ENCODE measurements at regions not wholly inside any gene's neighbourhood (a gene's known extent, or its start where the extent isn't known, plus 50 kb on each side); places are given as distances from the start of the nearest gene placed in this dataset.

- intact Hi-C loops (cut with DNase I) = loop anchor here (10.0 kb wide), 1 partner anchor 1338 kb away; no protein-coding TSS in a partner anchor
- no peak for DNase-seq (ENCODE audit: low spot score)
- TF ChIP-seq POLR2AphosphoS5 (IDR thresholded peaks at IDR 0.05) (no peak), POLR2A (IDR thresholded peaks at IDR 0.05) (no peak), CTCF (IDR thresholded peaks at IDR 0.05) (no peak)
- Histone ChIP-seq H3K27me3 (replicated peaks; ENCODE audit: insufficient read depth) (no peaks in the 10 kb centered on the region), H3K4me3 (no peak overlapping the region), H3K36me3 (no peaks in the 10 kb centered on the region), H3K27ac (no peak overlapping the region), H3K9me3 (no peaks in the 10 kb centered on the region), H3K4me1 (replicated peaks) (no peaks in the 10 kb centered on the region)
- 51% methylated on average over 4 of the region's 4 CpGs for WGBS
Measured at GRCh38 chr5:117456866-117457470, 882.3 kb upstream of the SEMA6A start.

GRCh38 chr5:117455236-117456233, 880.9 kb upstream of the SEMA6A start:
- intact Hi-C loops (cut with DNase I) = loop anchor here (10.0 kb wide), 1 partner anchor 1339 kb away; no protein-coding TSS in a partner anchor
- Histone ChIP-seq H3K27me3 (replicated peaks; ENCODE audit: insufficient read depth) (no peaks in the 10 kb centered on the region), H3K27ac (no peak overlapping the region), H3K4me1 (replicated peaks) (no peaks in the 10 kb centered on the region), H3K9me3 (no peaks in the 10 kb centered on the region), H3K4me3 (peak overlapping the region in 1 of 2 donors; percentile 11), H3K36me3 (no peaks in the 10 kb centered on the region)
- 75% methylated on average over 21 of the region's 21 CpGs for WGBS
- peak in 1 of 4 experiments; percentile 7 for TF ChIP-seq CTCF (IDR thresholded peaks at IDR 0.05)
- TF ChIP-seq POLR2AphosphoS5 (IDR thresholded peaks at IDR 0.05) = no peak
- DNase-seq (ENCODE audit: low spot score) = no peak

GRCh38 chr5:117454716-117455212, 880.1 kb upstream of the SEMA6A start:
- no peaks in the 10 kb centered on the region for H3K36me3 ChIP-seq
- DNase-seq (ENCODE audit: low spot score) = peak; percentile 25
- TF ChIP-seq POLR2AphosphoS5 (IDR thresholded peaks at IDR 0.05) (no peak), CTCF (IDR thresholded peaks at IDR 0.05) (peak; percentile 51 to 80 (median 72))
- no peaks in the 10 kb centered on the region for H3K27me3 ChIP-seq (replicated peaks; ENCODE audit: insufficient read depth)
- WGBS = 50% methylated on average over 13 of the region's 13 CpGs
- intact Hi-C loops (cut with DNase I) = loop anchor here (10.0 kb wide), 1 partner anchor 1340 kb away; no protein-coding TSS in a partner anchor
- no peaks in the 10 kb centered on the region for H3K9me3 ChIP-seq
- H3K27ac ChIP-seq = no peak overlapping the region
- H3K4me3 ChIP-seq = peak overlapping the region in 1 of 2 donors; percentile 11
- H3K4me1 ChIP-seq (replicated peaks) = no peaks in the 10 kb centered on the region

GRCh38 chr5:117436846-117437245, 862.2 kb upstream of the SEMA6A start:
- Histone ChIP-seq H3K4me3 (no peak overlapping the region), H3K27ac (no peak overlapping the region), H3K27me3 (replicated peaks; ENCODE audit: insufficient read depth) (no peaks in the 10 kb centered on the region), H3K9me3 (no peaks in the 10 kb centered on the region), H3K4me1 (replicated peaks) (no peaks in the 10 kb centered on the region), H3K36me3 (no peaks in the 10 kb centered on the region)
- WGBS = 92% methylated on average over 4 of the region's 4 CpGs
- no peak for DNase-seq (ENCODE audit: low spot score)
- intact Hi-C loops (cut with DNase I) = no loop called here
- TF ChIP-seq POLR2A (IDR thresholded peaks at IDR 0.05) (no peak), POLR2AphosphoS5 (IDR thresholded peaks at IDR 0.05) (no peak)

- WGBS = 52% methylated on average over 2 of the region's 2 CpGs
- H3K27me3 ChIP-seq (replicated peaks; ENCODE audit: insufficient read depth) = no peaks in the 10 kb centered on the region
- no peak overlapping the region for H3K27ac ChIP-seq
- no peaks in the 10 kb centered on the region for H3K4me1 ChIP-seq (replicated peaks)
- H3K9me3 ChIP-seq = no peaks in the 10 kb centered on the region
- no peak for TF ChIP-seq POLR2A (IDR thresholded peaks at IDR 0.05)
- TF ChIP-seq CTCF (IDR thresholded peaks at IDR 0.05) = no peak
- TF ChIP-seq POLR2AphosphoS5 (IDR thresholded peaks at IDR 0.05) = no peak
- H3K36me3 ChIP-seq = no peaks in the 10 kb centered on the region
- DNase-seq (ENCODE audit: low spot score) = no peak
- no peak overlapping the region for H3K4me3 ChIP-seq
- intact Hi-C loops (cut with DNase I) = no loop called here
Measured at GRCh38 chr5:117435203-117435602, 860.6 kb upstream of the SEMA6A start.
